CD4-positive, alpha-beta T cell (primary cell): ENCODE measurements at regions not wholly inside any gene's neighbourhood (a gene's known extent, or its start where the extent isn't known, plus 50 kb on each side); places are given as distances from the start of the nearest gene placed in this dataset.

ENCODE experiments used
- ATAC-seq: fragments of 200-7000 bp; cut with Tn5 transposase; one replicate; pipeline ENCODE4 v1.10.0; 2022; ENCODE audit warnings: mild to moderate bottlenecking; ENCODE audit not compliant: poor library complexity
- CTCF ChIA-PET: fragments of 350-600 bp; sonication (Branson Sonifier 250); formaldehyde crosslinking; loops from one replicate; lab custom pipeline; 2021; ENCODE audit warnings: antibody characterized with exemption, inconsistent platforms; lab: Charles Lee
- POLR2A ChIA-PET: fragments of 350-600 bp; sonication (Branson Sonifier 250); formaldehyde crosslinking; loops from one replicate; lab custom pipeline; 2021; ENCODE audit warnings: antibody characterized with exemption, inconsistent platforms; lab: Charles Lee
- DNase-seq, 14 experiments: peaks; one replicate each; pipeline ENCODE4 v3.0.0-alpha.2; 2013 to 2020; ENCODE audit warnings: mixed read lengths in 2 of 14
- H3K27ac ChIP-seq, 2 donors: one replicate each; pipeline versions ENCODE4 v1.5.1 to v1.7.0; 2013; ENCODE audit warnings: low read length in 2 of 2, low read depth in 1 of 2, mild to moderate bottlenecking in 1 of 2
- H3K27me3 ChIP-seq, 2 experiments: 1 replicate in 1 of 2; 2 replicates in 1 of 2; pipeline versions ENCODE4 v1.6.1 to v1.7.0; 2013; ENCODE audit warnings: low read length in 2 of 2, control low read depth in 1 of 2, mild to moderate bottlenecking in 1 of 2, moderate library complexity in 1 of 2; ENCODE audit not compliant: insufficient read depth in 2 of 2, control insufficient read depth in 1 of 2
- H3K36me3 ChIP-seq: one replicate; pipeline ENCODE4 v1.6.1; 2013; ENCODE audit warnings: low read length, control low read depth; ENCODE audit not compliant: insufficient read depth
- H3K4me1 ChIP-seq: one replicate; pipeline ENCODE4 v1.6.1; 2013; ENCODE audit warnings: low read length, control low read depth; ENCODE audit not compliant: insufficient read depth
- H3K4me3 ChIP-seq: one replicate; pipeline ENCODE4 v1.5.1; 2013; ENCODE audit warnings: mild to moderate bottlenecking, low read length, moderate library complexity
- H3K9me3 ChIP-seq, 2 experiments: 1 replicate in 1 of 2; 2 replicates in 1 of 2; pipeline versions ENCODE4 v1.6.1 to v1.7.0; 2013; ENCODE audit warnings: low read length in 2 of 2, mild to moderate bottlenecking in 2 of 2, control low read depth in 1 of 2, moderate library complexity in 1 of 2; ENCODE audit not compliant: control insufficient read depth in 1 of 2, insufficient read depth in 1 of 2
- H3K27ac Mint-ChIP-seq: one replicate; pipeline ENCODE4 v1.8.0; 2020; ENCODE audit warnings: mixed read lengths
- H3K27me3 Mint-ChIP-seq: one replicate; pipeline ENCODE4 v1.8.0; 2021; ENCODE audit warnings: mixed read lengths
- H3K36me3 Mint-ChIP-seq: one replicate; pipeline ENCODE4 v1.8.0; 2021; ENCODE audit warnings: low read depth, mixed read lengths
- H3K4me1 Mint-ChIP-seq: one replicate; pipeline ENCODE4 v1.8.0; 2021; ENCODE audit warnings: low read depth, mixed read lengths
- H3K4me3 Mint-ChIP-seq: one replicate; pipeline ENCODE4 v1.8.0; 2020; ENCODE audit warnings: mild to moderate bottlenecking, mixed read lengths
- H3K9me3 Mint-ChIP-seq: one replicate; pipeline ENCODE4 v1.8.0; 2020; ENCODE audit warnings: mixed read lengths
- CTCF ChIP-seq: fragments of 200-600 bp; IDR thresholded peaks from one replicate; pipeline ENCODE4 v1.8.0; 2022; ENCODE audit warnings: antibody characterized with exemption, mild to moderate bottlenecking
- intact Hi-C, 2 experiments: fragments of 100-400 bp; cut with DNase I in 1 of 2; cut with micrococcal nuclease in 1 of 2; formaldehyde crosslinking; loops; one replicate each; pipeline versions ENCODE4 v1.15.1 to v1.9.0; 2023 to 2025; cut with DNase I, micrococcal nuclease

DNA sequence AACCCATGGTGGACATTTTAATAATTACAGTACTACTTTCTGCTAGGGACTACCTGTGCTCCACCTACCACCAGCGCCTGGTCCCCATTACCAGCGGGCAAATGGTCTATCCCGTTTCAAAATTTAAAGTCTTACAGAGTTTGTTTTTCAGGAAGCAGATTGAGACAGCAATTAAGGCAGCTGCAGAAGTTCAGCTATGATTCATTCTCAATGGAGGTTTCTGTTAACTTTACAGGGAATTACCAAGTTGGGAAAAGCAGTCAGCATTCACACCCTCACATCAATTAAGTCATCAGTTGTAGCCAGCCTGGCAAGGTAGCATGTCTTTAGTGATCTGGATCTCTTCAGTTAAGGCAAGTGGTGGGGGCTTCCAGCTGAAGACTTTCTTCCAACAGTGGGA lies 410.6 kb upstream of the DAB2 start:
- H3K4me1 ChIP-seq, result no peaks in the 10 kb centered on the region
- ATAC-seq (no peak), DNase-seq (no peak)
- intact Hi-C loops, result no loop called here
- Mint-ChIP-seq H3K4me1 (no peaks in the 10 kb centered on the region), H3K27me3 (peaks cover 26% of the 10 kb centered on the region), H3K9me3 (peaks cover 5% of the 10 kb centered on the region), H3K27ac (no peak overlapping the region), H3K36me3 (no peaks in the 10 kb centered on the region), H3K4me3 (no peak overlapping the region)
- peaks cover 0 to 3% of the 10 kb centered on the region in 2 experiments for H3K27me3 ChIP-seq
- no peak overlapping the region for H3K4me3 ChIP-seq
- no peaks in the 10 kb centered on the region for H3K36me3 ChIP-seq
- peaks cover 0 to 13% of the 10 kb centered on the region in 2 experiments for H3K9me3 ChIP-seq
- POLR2A ChIA-PET, result no interaction called here
- CTCF ChIA-PET, result no interaction called here
- TF ChIP-seq CTCF, result no peak
- H3K27ac ChIP-seq, result no peak overlapping the region

DNA sequence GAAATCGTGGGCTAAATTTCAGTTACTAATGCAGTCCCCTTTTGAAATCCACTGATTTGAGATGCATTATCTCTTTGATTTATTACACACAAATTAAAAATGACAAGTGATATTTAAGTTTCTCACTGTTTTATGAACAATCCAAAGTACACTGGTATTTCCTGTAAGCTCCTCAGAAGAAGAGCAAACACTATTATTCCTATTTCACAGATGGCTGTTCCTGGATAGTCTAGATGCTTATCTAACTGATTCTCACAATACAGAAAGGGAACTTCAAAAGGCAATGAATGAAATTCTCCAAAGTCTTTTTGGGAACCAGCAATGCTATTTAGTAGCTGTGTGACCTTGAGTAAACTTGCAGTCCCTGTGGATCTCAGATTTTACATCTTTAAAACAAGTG lies 404.7 kb upstream of the DAB2 start:
- no peaks in the 10 kb centered on the region for H3K4me1 Mint-ChIP-seq
- Histone ChIP-seq H3K9me3 (no peaks in the 10 kb centered on the region), H3K4me1 (no peaks in the 10 kb centered on the region), H3K4me3 (no peak overlapping the region), H3K27ac (no peak overlapping the region), H3K36me3 (no peaks in the 10 kb centered on the region), H3K27me3 (no peaks in the 10 kb centered on the region)
- no peak for DNase-seq
- TF ChIP-seq CTCF, result no peak
- intact Hi-C loops, result no loop called here
- no peak overlapping the region for H3K27ac Mint-ChIP-seq
- H3K4me3 Mint-ChIP-seq, result no peak overlapping the region
- CTCF ChIA-PET, result no interaction called here
- H3K36me3 Mint-ChIP-seq, result no peaks in the 10 kb centered on the region
- no peak for ATAC-seq
- H3K9me3 Mint-ChIP-seq, result no peaks in the 10 kb centered on the region
- H3K27me3 Mint-ChIP-seq, result peaks cover 17% of the 10 kb centered on the region
- POLR2A ChIA-PET, result no interaction called here

- DNase-seq (no peak), ATAC-seq (no peak)
- H3K4me3 ChIP-seq, result no peak overlapping the region
- Mint-ChIP-seq H3K27me3 (no peaks in the 10 kb centered on the region), H3K4me1 (no peaks in the 10 kb centered on the region), H3K36me3 (no peaks in the 10 kb centered on the region), H3K4me3 (no peak overlapping the region), H3K9me3 (no peaks in the 10 kb centered on the region), H3K27ac (no peak overlapping the region)
- CTCF ChIA-PET, result no interaction called here
- H3K4me1 ChIP-seq, result no peaks in the 10 kb centered on the region
- H3K36me3 ChIP-seq, result no peaks in the 10 kb centered on the region
- H3K9me3 ChIP-seq, result no peaks in the 10 kb centered on the region
- no peaks in the 10 kb centered on the region for H3K27me3 ChIP-seq
- intact Hi-C loops, result no loop called here
- no peak overlapping the region for H3K27ac ChIP-seq
- TF ChIP-seq CTCF, result no peak
- POLR2A ChIA-PET, result interaction anchor here (0.6 kb wide), 1 partner anchor 657 kb away, joined by 3 read pairs; no protein-coding TSS in a partner anchor
These were observed 401.3 kb upstream of the DAB2 start for GRCh38 chr5:39826051-39826450.
